HG02759 (cell line): ENCODE measurements at regions not wholly inside any gene's neighbourhood (a gene's known extent, or its start where the extent isn't known, plus 50 kb on each side); places are given as distances from the start of the nearest gene placed in this dataset.

Experiments used
- ATAC-seq: cut with Tn5 transposase; IDR thresholded peaks from one replicate; pipeline ENCODE4 v1.9.1; 2021; ENCODE audit warnings: mild to moderate bottlenecking, moderate library complexity; ENCODE audit not compliant: unreplicated experiment

GRCh38 chr2:19687017-19687659, 214.6 kb downstream of the TTC32 start:
- no peak for ATAC-seq

GRCh38 chr2:19686439-19686838, 215.3 kb downstream of the TTC32 start:
- ATAC-seq: no peak

- no peak for ATAC-seq
These were observed 216.1 kb downstream of the TTC32 start for GRCh38 chr2:19685731-19686130.

GRCh38 chr2:19684516-19684915, 217.3 kb downstream of the TTC32 start:
- no peak for ATAC-seq

- no peak for ATAC-seq
These were observed 218.2 kb downstream of the TTC32 start for GRCh38 chr2:19683556-19683955.

- no peak for ATAC-seq
These were observed 219.3 kb downstream of the TTC32 start for GRCh38 chr2:19682493-19682892.

- ATAC-seq: no peak
These were observed 223.8 kb downstream of the TTC32 start for GRCh38 chr2:19677825-19678518.

GRCh38 chr2:19677215-19677777, 224.5 kb downstream of the TTC32 start:
- ATAC-seq: no peak

- no peak for ATAC-seq
These were observed 225.0 kb downstream of the TTC32 start for GRCh38 chr2:19676770-19677169.

- ATAC-seq: no peak
These were observed 225.8 kb downstream of the TTC32 start for GRCh38 chr2:19675856-19676460.

- ATAC-seq: no peak
These were observed 226.7 kb downstream of the TTC32 start for GRCh38 chr2:19675003-19675629.

- ATAC-seq: no peak
These were observed 227.5 kb downstream of the TTC32 start for GRCh38 chr2:19674051-19675002.

- no peak for ATAC-seq
These were observed 228.5 kb downstream of the TTC32 start for GRCh38 chr2:19673213-19673791.

- no peak for ATAC-seq
These were observed 229.9 kb downstream of the TTC32 start for GRCh38 chr2:19671916-19672315.

GRCh38 chr2:19671311-19671710, 230.5 kb downstream of the TTC32 start:
- ATAC-seq: no peak

GRCh38 chr2:19670303-19670702, 231.5 kb downstream of the TTC32 start:
- no peak for ATAC-seq

GRCh38 chr2:19669559-19669958, 232.2 kb downstream of the TTC32 start:
- ATAC-seq: no peak

- ATAC-seq: no peak
These were observed 232.7 kb downstream of the TTC32 start for GRCh38 chr2:19669126-19669525.

GRCh38 chr2:19667536-19667949, 234.2 kb downstream of the TTC32 start:
- no peak for ATAC-seq

- no peak for ATAC-seq
These were observed 234.7 kb downstream of the TTC32 start for GRCh38 chr2:19667085-19667484.
